ENCODE measurements at regions not wholly inside any gene's neighbourhood (a gene's known extent, or its start where the extent isn't known, plus 50 kb on each side); places are given as distances from the start of the nearest gene placed in this dataset.

- TF ChIP-seq, protein P1, sequence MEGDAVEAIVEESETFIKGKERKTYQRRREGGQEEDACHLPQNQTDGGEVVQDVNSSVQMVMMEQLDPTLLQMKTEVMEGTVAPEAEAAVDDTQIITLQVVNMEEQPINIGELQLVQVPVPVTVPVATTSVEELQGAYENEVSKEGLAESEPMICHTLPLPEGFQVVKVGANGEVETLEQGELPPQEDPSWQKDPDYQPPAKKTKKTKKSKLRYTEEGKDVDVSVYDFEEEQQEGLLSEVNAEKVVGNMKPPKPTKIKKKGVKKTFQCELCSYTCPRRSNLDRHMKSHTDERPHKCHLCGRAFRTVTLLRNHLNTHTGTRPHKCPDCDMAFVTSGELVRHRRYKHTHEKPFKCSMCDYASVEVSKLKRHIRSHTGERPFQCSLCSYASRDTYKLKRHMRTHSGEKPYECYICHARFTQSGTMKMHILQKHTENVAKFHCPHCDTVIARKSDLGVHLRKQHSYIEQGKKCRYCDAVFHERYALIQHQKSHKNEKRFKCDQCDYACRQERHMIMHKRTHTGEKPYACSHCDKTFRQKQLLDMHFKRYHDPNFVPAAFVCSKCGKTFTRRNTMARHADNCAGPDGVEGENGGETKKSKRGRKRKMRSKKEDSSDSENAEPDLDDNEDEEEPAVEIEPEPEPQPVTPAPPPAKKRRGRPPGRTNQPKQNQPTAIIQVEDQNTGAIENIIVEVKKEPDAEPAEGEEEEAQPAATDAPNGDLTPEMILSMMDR (IDR thresholded peaks at IDR 0.05): no peak
- TF ChIP-seq POLR2AphosphoS5 (IDR thresholded peaks at IDR 0.05; ENCODE audit: low read depth, low read length): peak; percentile 52; the same call in 1 of the 2 replicates
- TF ChIP-seq, protein P2, sequence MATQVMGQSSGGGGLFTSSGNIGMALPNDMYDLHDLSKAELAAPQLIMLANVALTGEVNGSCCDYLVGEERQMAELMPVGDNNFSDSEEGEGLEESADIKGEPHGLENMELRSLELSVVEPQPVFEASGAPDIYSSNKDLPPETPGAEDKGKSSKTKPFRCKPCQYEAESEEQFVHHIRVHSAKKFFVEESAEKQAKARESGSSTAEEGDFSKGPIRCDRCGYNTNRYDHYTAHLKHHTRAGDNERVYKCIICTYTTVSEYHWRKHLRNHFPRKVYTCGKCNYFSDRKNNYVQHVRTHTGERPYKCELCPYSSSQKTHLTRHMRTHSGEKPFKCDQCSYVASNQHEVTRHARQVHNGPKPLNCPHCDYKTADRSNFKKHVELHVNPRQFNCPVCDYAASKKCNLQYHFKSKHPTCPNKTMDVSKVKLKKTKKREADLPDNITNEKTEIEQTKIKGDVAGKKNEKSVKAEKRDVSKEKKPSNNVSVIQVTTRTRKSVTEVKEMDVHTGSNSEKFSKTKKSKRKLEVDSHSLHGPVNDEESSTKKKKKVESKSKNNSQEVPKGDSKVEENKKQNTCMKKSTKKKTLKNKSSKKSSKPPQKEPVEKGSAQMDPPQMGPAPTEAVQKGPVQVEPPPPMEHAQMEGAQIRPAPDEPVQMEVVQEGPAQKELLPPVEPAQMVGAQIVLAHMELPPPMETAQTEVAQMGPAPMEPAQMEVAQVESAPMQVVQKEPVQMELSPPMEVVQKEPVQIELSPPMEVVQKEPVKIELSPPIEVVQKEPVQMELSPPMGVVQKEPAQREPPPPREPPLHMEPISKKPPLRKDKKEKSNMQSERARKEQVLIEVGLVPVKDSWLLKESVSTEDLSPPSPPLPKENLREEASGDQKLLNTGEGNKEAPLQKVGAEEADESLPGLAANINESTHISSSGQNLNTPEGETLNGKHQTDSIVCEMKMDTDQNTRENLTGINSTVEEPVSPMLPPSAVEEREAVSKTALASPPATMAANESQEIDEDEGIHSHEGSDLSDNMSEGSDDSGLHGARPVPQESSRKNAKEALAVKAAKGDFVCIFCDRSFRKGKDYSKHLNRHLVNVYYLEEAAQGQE (IDR thresholded peaks at IDR 0.05; ENCODE audit: insufficient read depth in 1 of 2, low read depth in 2 of 2, low read length in 1 of 2): no peak
These were observed 803.0 kb upstream of the ZNF608 start for GRCh38 chr5:125549322-125549911.
